OCI-M1 (cell line): ENCODE measurements at regions not wholly inside any gene's neighbourhood (a gene's known extent, or its start where the extent isn't known, plus 50 kb on each side); places are given as distances from the start of the nearest gene placed in this dataset.

Source experiments
- DNase-seq: peaks from one replicate; lab custom pipeline; 2025; lab: John Stamatoyannopoulos, UW

DNA sequence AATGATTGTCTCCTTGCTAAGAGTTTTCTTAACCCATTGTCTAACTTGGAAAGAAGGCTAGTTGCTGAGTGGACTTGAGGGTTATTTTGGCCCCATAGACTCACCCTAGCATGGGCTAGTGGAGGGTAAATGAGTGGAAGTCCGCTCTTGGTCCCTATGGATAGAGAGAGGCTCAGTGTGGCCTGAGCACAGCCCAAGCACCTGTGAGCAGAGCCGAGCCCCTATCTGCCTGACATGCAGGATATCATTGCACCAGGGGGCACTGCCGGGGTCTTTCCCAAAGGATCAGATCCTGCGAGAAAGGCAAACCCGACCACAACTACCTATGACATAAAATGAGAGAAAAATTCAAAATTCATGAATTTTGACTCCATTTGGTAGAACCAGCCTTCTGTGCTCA is 70.6 kb upstream of the GGTLC1 start:
- DNase-seq: no peak

- DNase-seq: no peak
Measured at GRCh38 chr20:24056491-24056890, 67.9 kb upstream of the GGTLC1 start.

DNA sequence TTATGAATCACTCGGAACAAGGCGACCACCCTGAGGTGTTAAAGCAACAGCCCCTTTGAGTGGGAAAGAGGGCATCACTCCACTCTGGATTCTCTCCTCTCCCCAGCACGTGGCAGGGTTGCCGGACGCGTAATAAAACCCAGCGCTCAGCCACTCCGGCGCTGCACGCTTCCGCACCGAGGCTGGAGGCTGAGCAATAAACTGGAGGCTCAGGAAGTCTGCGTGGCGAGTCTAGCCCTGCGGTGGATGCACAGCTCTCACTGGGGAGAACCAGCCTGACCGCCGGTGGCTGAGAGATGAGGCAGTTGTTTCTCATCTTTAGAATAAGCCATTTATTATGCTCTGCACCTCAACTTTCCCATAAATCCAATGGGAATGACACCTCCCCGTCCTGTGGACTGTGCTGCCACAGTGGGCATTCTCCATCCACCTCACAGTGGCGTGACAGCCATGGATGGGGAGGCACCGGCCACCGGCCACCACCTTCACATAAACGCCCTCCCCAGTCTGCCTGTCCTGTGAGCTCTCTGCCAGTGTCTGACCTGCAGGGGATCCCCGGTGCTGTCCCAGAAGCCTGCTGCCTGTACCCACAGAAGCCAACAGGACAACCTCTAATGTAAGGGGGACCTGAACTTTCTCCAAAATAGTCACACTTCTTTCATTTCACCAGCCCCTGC is 64.2 kb upstream of the GGTLC1 start:
- no peak for DNase-seq

GRCh38 chr20:24051160-24051559 is 62.6 kb upstream of the GGTLC1 start:
- DNase-seq: no peak

- no peak for DNase-seq
Measured at GRCh38 chr20:24050119-24050518, 61.5 kb upstream of the GGTLC1 start.

DNA sequence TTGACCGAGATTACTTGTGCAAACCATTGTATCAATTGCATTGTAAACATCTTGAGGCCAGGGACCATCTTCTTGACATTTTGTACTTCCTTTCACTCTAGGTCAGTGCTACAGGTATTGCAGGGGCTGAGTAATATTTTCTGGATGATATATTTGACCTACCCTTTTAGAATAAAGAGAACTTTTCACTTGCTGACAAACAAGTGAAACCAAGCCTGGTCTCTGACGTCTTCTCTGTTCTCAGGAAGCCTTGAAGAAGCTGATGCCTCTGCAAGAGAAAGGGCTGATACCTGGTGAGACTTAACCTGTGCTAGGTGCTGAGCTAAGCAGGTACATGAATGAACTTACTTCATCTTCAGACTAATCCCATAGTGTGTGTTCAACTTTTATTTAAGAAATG is 60.5 kb upstream of the GGTLC1 start:
- no peak for DNase-seq

- no peak for DNase-seq
Measured at GRCh38 chr20:24048024-24048611, 59.5 kb upstream of the GGTLC1 start.

DNA sequence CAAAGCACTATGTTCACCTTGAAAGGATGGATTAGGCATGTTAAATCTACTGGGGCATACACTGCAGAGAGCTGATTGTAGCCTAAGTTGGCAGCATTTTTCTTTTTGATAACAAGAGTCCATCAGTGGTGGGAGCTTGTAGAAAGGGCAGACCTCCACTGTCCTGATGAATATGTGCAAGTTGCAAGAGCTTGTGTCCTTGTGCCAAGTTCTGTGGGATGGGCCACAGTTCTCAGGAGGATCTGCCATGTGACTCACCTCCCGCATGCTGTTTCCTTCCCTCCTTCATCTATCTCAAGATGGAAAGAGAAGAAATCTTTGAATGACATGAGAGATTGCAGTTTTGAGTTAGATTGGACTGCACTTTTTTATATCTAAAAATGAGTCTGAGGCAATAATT is 58.3 kb upstream of the GGTLC1 start:
- DNase-seq: no peak

DNA sequence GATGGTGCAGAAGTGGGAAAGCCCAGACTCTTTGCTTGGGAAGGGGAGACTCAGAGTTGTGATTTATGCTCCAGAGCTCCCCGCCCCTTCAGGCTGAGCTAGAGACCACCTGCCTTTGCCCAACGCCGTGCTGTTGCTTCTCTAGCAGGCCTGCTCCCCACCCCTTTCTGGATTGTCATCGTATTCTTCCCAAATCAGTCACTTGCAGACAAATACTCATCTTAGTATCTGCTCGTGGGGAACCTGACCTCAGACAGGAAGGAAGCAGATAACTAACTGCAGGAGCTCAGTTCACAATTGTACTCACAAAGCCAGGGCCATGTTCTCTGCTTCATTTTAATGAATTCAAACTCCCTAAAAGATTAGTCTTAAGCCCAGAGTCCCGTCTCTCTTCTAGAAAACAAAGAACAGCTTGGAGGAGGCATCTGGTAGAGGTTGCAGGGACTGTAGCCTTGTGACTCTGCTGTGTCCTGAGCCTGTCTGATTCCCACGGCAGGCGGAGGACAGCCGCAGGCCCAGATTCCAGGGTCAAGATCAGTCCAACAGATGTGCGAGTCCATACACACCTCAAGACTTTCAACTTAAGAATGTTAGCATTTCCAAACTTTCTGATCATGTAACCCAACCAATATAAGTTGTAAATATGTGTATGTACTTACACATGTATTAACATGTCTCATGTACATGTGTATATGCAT is 57.2 kb upstream of the GGTLC1 start:
- no peak for DNase-seq

GRCh38 chr20:24043294-24043693 is 54.7 kb upstream of the GGTLC1 start:
- DNase-seq: no peak

- no peak for DNase-seq
Measured at GRCh38 chr20:24042646-24043045, 54.1 kb upstream of the GGTLC1 start.

GRCh38 chr20:24040896-24041459 is 52.4 kb upstream of the GGTLC1 start:
- DNase-seq: no peak

DNA sequence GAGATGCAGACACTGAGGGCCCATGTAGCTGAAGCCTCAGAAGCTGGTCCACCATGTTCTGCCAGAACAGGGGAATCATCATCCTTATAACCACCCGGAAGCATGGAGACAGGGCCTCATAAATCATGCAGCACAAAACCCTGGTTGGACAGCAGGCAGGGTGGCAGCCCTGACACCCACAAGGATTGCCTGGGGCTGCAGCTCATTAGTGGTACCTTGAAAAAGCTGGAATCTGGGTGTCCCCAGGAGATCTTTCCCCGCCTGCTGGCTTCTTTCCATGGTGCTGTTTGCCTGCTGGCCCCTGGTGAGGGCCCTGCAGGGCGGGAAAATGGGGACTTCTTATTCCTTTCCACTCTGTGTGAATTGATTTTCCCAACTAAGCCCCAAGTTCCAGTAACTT is 50.6 kb upstream of the GGTLC1 start:
- DNase-seq: no peak
